B cell (primary cell): ENCODE measurements at regions not wholly inside any gene's neighbourhood (a gene's known extent, or its start where the extent isn't known, plus 50 kb on each side); places are given as distances from the start of the nearest gene placed in this dataset.

ENCODE experiments used
- ATAC-seq: fragments of 200-7000 bp; cut with Tn5 transposase; one replicate; pipeline ENCODE4 v1.10.0; 2021; ENCODE audit warnings: low read depth, mild to moderate bottlenecking, moderate number of reproducible peaks, moderate library complexity
- CTCF ChIA-PET: fragments of 350-600 bp; sonication (Branson Sonifier 250); formaldehyde crosslinking; loops from one replicate; lab custom pipeline; 2021; ENCODE audit warnings: antibody characterized with exemption, inconsistent platforms; lab: Charles Lee
- POLR2A ChIA-PET: fragments of 350-600 bp; sonication (Branson Sonifier 250); formaldehyde crosslinking; loops from one replicate; lab custom pipeline; 2021; ENCODE audit warnings: antibody characterized with exemption; lab: Charles Lee
- DNase-seq: peaks from one replicate; pipeline ENCODE4 v3.0.0; 2013
- H2AFZ ChIP-seq: 2 replicates; pipeline ENCODE4 v1.6.1; 2012; ENCODE audit warnings: mild to moderate bottlenecking, low read depth, low read length; ENCODE audit not compliant: insufficient read depth, poor library complexity, severe bottlenecking
- H3K27ac ChIP-seq, 2 donors: 1 replicate in 1 of 2; 2 replicates in 1 of 2; pipeline ENCODE4 v1.5.1; 2012 to 2013; ENCODE audit warnings: low read length in 2 of 2, mild to moderate bottlenecking in 2 of 2, moderate library complexity in 1 of 2
- H3K27me3 ChIP-seq, 4 experiments: fragments of 200-600 bp in 1 of 4; sonication (generic) in 1 of 4; replicated peaks in 1 of 4; 1 replicate in 2 of 4; 2 replicates in 2 of 4; pipeline versions ENCODE4 v1.6.1 to v1.7.0; 2013 to 2016; ENCODE audit warnings: low read length in 3 of 4, mild to moderate bottlenecking in 2 of 4, mixed read lengths in 1 of 4, moderate library complexity in 1 of 4; ENCODE audit not compliant: insufficient read depth in 4 of 4, control insufficient read depth in 3 of 4; ENCODE audit errors: control extremely low read depth in 1 of 4
- H3K36me3 ChIP-seq, 2 experiments: replicated peaks in 1 of 2; 1 replicate in 1 of 2; 2 replicates in 1 of 2; pipeline versions ENCODE4 v1.6.1 to v1.7.1; 2013; ENCODE audit warnings: low read length in 1 of 2; ENCODE audit not compliant: insufficient read depth in 2 of 2, control insufficient read depth in 1 of 2; ENCODE audit errors: control extremely low read depth in 1 of 2, extremely low read depth in 1 of 2
- H3K4me1 ChIP-seq, 2 donors: fragments of 200-600 bp in 1 of 2; sonication (generic) in 1 of 2; 1 replicate in 1 of 2; 2 replicates in 1 of 2; pipeline versions ENCODE4 v1.5.1 to v1.6.1; 2013 to 2017; ENCODE audit warnings: low read length in 2 of 2; ENCODE audit not compliant: control insufficient read depth in 2 of 2, insufficient read depth in 2 of 2
- H3K4me2 ChIP-seq: replicated peaks from 2 replicates; pipeline ENCODE3; 2012; ENCODE audit warnings: mild to moderate bottlenecking, low read depth, low read length; ENCODE audit not compliant: poor library complexity, severe bottlenecking
- H3K4me3 ChIP-seq, 5 experiments: fragments of 200-600 bp in 1 of 5; sonication (generic) in 1 of 5; 1 replicate in 3 of 5; 2 replicates in 2 of 5; pipeline versions ENCODE4 v1.5.1 to v1.7.0; 2011 to 2016; ENCODE audit warnings: low read length in 4 of 5, mild to moderate bottlenecking in 4 of 5, low read depth in 2 of 5, control low read depth in 1 of 5, moderate library complexity in 1 of 5; ENCODE audit not compliant: insufficient read depth in 1 of 5; ENCODE audit errors: control extremely low read depth in 1 of 5, extremely low read depth in 1 of 5
- H3K79me2 ChIP-seq: fragments of 200-600 bp; sonication (generic); one replicate; pipeline ENCODE4 v1.6.0; 2016; ENCODE audit warnings: low read length; ENCODE audit not compliant: control insufficient read depth, insufficient read depth
- H3K9ac ChIP-seq: fragments of 200-600 bp; sonication (generic); 2 replicates; pipeline ENCODE4 v1.6.1; 2017; ENCODE audit warnings: mild to moderate bottlenecking, low read length, moderate library complexity
- H3K9me3 ChIP-seq, 3 donors: one replicate each; pipeline versions ENCODE4 v1.6.1 to v1.7.1; 2013; ENCODE audit warnings: low read length in 2 of 3; ENCODE audit not compliant: control insufficient read depth in 2 of 3, insufficient read depth in 1 of 3; ENCODE audit errors: control extremely low read depth in 1 of 3
- H4K20me1 ChIP-seq: 2 replicates; pipeline ENCODE4 v1.6.0; 2012; ENCODE audit warnings: mild to moderate bottlenecking, low read length; ENCODE audit not compliant: insufficient read depth, control insufficient read depth, poor library complexity, severe bottlenecking
- H3K27ac Mint-ChIP-seq: one replicate; pipeline ENCODE4 v1.8.0; 2021; ENCODE audit warnings: mixed read lengths
- H3K27me3 Mint-ChIP-seq: one replicate; pipeline ENCODE4 v1.8.0; 2021; ENCODE audit warnings: mixed read lengths
- H3K4me1 Mint-ChIP-seq: one replicate; pipeline ENCODE4 v1.8.0; 2021; ENCODE audit warnings: mixed read lengths
- H3K4me3 Mint-ChIP-seq: one replicate; pipeline ENCODE4 v1.8.0; 2021; ENCODE audit warnings: mixed read lengths
- H3K9me3 Mint-ChIP-seq: one replicate; pipeline ENCODE4 v1.8.0; 2022; ENCODE audit warnings: mixed read lengths; ENCODE audit not compliant: insufficient read depth
- EZH2 ChIP-seq: IDR thresholded peaks from 2 replicates; pipeline ENCODE4 v1.6.1; 2012; ENCODE audit warnings: borderline replicate concordance, low read depth, mild to moderate bottlenecking, moderate library complexity, low read length; ENCODE audit not compliant: insufficient read depth, poor library complexity, severe bottlenecking
- WGBS: methylation state at CpG from one replicate; pipeline ENCODE4 v1.1.5; 2013; ENCODE audit warnings: missing lambda C conversion rate; ENCODE audit not compliant: insufficient coverage; 5-methylcytosine and 5-hydroxymethylcytosine counted together
- intact Hi-C: fragments of 100-400 bp; cut with micrococcal nuclease; formaldehyde crosslinking; loops from one replicate; pipeline ENCODE4 v1.10.0; 2022
- TF ChIP-seq, protein P1 (sequence below): fragments of 200-600 bp; IDR thresholded peaks from one replicate; pipeline ENCODE4 v1.8.0; 2022; ENCODE audit warnings: antibody characterized with exemption, mild to moderate bottlenecking

DNA sequence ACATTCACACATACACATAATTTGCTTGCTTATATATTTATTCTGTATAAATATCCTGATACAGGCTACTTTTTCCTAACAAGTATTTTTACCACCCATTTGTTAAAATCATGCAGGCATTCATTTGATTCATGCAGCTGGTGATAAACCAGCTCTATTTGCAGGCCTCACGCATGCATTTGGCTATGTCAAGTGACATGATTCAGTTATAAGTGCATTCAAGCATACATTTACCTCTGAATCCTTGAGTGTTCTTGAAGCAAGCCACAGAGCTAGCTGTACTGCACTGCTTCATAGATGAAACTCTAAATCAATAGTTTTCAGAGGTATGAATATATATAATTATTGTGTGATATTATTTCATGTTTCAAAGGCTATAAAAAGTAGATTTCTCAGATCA is 544.0 kb upstream of the AGA start:
- TF ChIP-seq EZH2 = no peak
- TF ChIP-seq, protein P1, sequence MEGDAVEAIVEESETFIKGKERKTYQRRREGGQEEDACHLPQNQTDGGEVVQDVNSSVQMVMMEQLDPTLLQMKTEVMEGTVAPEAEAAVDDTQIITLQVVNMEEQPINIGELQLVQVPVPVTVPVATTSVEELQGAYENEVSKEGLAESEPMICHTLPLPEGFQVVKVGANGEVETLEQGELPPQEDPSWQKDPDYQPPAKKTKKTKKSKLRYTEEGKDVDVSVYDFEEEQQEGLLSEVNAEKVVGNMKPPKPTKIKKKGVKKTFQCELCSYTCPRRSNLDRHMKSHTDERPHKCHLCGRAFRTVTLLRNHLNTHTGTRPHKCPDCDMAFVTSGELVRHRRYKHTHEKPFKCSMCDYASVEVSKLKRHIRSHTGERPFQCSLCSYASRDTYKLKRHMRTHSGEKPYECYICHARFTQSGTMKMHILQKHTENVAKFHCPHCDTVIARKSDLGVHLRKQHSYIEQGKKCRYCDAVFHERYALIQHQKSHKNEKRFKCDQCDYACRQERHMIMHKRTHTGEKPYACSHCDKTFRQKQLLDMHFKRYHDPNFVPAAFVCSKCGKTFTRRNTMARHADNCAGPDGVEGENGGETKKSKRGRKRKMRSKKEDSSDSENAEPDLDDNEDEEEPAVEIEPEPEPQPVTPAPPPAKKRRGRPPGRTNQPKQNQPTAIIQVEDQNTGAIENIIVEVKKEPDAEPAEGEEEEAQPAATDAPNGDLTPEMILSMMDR = no peak

DNA sequence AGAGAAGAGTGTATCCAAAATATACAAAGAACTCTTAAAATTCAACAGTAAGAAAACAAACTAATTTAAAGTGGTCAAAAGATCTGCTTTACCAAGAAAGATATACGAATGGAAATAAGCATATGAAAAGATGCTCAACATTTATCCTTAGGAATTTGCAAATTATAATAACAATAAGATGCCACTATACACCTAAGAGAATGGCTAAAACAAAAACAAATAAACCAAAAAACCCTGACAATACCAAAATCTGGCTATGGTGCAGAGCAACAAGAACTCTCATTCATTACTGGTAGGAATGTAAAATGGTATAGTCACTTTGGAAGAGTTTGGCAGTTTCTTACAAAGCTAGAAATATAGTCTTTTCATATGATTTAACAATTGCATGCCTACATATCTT is 545.7 kb upstream of the AGA start:
- DNase-seq (no peak), ATAC-seq (no peak)
- Histone ChIP-seq H3K4me2 (no peak overlapping the region), H3K4me3 (no peak overlapping the region), H3K9me3 (no peaks in the 10 kb centered on the region), H3K4me1 (no peaks in the 10 kb centered on the region), H3K9ac (no peak overlapping the region), H3K27me3 (no peaks in the 10 kb centered on the region), H4K20me1 (no peaks in the 10 kb centered on the region), H2AFZ (no peak overlapping the region), H3K36me3 (no peaks in the 10 kb centered on the region), H3K27ac (no peak overlapping the region), H3K79me2 (no peaks in the 10 kb centered on the region)
- CTCF ChIA-PET = no interaction called here
- no peak overlapping the region for H3K4me3 Mint-ChIP-seq
- WGBS = no CpG with 5 or more reads among the region's 1 CpG
- H3K4me1 Mint-ChIP-seq = no peaks in the 10 kb centered on the region
- H3K27me3 Mint-ChIP-seq = no peaks in the 10 kb centered on the region
- TF ChIP-seq, protein P1 = no peak
- TF ChIP-seq EZH2 = no peak
- intact Hi-C loops = no loop called here
- H3K27ac Mint-ChIP-seq = no peak overlapping the region
- H3K9me3 Mint-ChIP-seq = no peaks in the 10 kb centered on the region
- POLR2A ChIA-PET = no interaction called here

More for the DNA sequence above, 544.0 kb upstream of the AGA start:
- Mint-ChIP-seq H3K4me1 (no peaks in the 10 kb centered on the region), H3K27me3 (no peaks in the 10 kb centered on the region), H3K4me3 (no peak overlapping the region), H3K27ac (no peak overlapping the region), H3K9me3 (no peaks in the 10 kb centered on the region)
- Histone ChIP-seq H3K36me3 (no peaks in the 10 kb centered on the region), H3K79me2 (no peaks in the 10 kb centered on the region), H3K27me3 (no peaks in the 10 kb centered on the region), H4K20me1 (no peaks in the 10 kb centered on the region), H3K9me3 (no peaks in the 10 kb centered on the region), H3K4me3 (no peak overlapping the region), H3K4me2 (no peak overlapping the region), H3K4me1 (no peaks in the 10 kb centered on the region), H2AFZ (no peak overlapping the region), H3K9ac (no peak overlapping the region), H3K27ac (no peak overlapping the region)
- ChIA-PET POLR2A (no interaction called here), CTCF (no interaction called here)
- WGBS = 86% methylated on average over 1 of the region's 1 CpG
- DNase-seq = no peak
- no peak for ATAC-seq
- intact Hi-C loops = no loop called here
